H9 (cell line): ENCODE measurements at regions not wholly inside any gene's neighbourhood (a gene's known extent, or its start where the extent isn't known, plus 50 kb on each side); places are given as distances from the start of the nearest gene placed in this dataset.

Experiments
- DNase-seq: peaks from one replicate; pipeline ENCODE4 v3.0.0-alpha.2; 2017
- H2AFZ ChIP-seq: one replicate; pipeline ENCODE4 v1.6.1; 2013; ENCODE audit warnings: mild to moderate bottlenecking, low read length, control low read depth, moderate library complexity
- H2AK5ac ChIP-seq: 2 replicates; pipeline ENCODE4 v1.6.1; 2013; ENCODE audit warnings: low read length, control low read depth, mixed read lengths; ENCODE audit not compliant: insufficient read length
- H2BK120ac ChIP-seq: one replicate; pipeline ENCODE4 v1.6.1; 2013; ENCODE audit warnings: low read depth, mild to moderate bottlenecking, low read length, control low read depth, inconsistent platforms; ENCODE audit not compliant: poor library complexity, severe bottlenecking
- H2BK12ac ChIP-seq: 2 replicates; pipeline ENCODE4 v1.6.1; 2013; ENCODE audit warnings: low read length, control low read depth, mixed read lengths, low read depth; ENCODE audit not compliant: insufficient read length
- H2BK15ac ChIP-seq: 2 replicates; pipeline ENCODE4 v1.6.1; 2013; ENCODE audit warnings: low read depth, low read length, control low read depth
- H2BK20ac ChIP-seq: one replicate; pipeline ENCODE4 v1.6.1; 2013; ENCODE audit warnings: low read depth, mild to moderate bottlenecking, low read length, control low read depth, inconsistent platforms; ENCODE audit not compliant: poor library complexity, severe bottlenecking
- H2BK5ac ChIP-seq: 2 replicates; pipeline ENCODE4 v1.6.1; 2013; ENCODE audit warnings: low read length, control low read depth, mixed read lengths; ENCODE audit not compliant: insufficient read length
- H3K14ac ChIP-seq: 2 replicates; pipeline ENCODE4 v1.6.1; 2013; ENCODE audit warnings: low read length, control low read depth; ENCODE audit not compliant: insufficient read depth
- H3K18ac ChIP-seq: 2 replicates; pipeline ENCODE4 v1.6.1; 2013; ENCODE audit warnings: low read depth, mild to moderate bottlenecking, mixed read lengths, low read length, control low read depth; ENCODE audit not compliant: insufficient read length
- H3K23ac ChIP-seq: 2 replicates; pipeline ENCODE4 v1.6.1; 2013; ENCODE audit warnings: low read length, control low read depth, mixed read lengths, low read depth; ENCODE audit not compliant: insufficient read length
- H3K23me2 ChIP-seq: 2 replicates; pipeline ENCODE4 v1.6.1; 2013; ENCODE audit warnings: low read depth, mild to moderate bottlenecking, mixed read lengths, low read length, control low read depth; ENCODE audit not compliant: insufficient read length, poor library complexity, severe bottlenecking
- H3K27ac ChIP-seq: 2 replicates; pipeline ENCODE4 v1.5.1; 2013; ENCODE audit warnings: low read length, control low read depth, mixed read lengths, low read depth; ENCODE audit not compliant: insufficient read length
- H3K27me3 ChIP-seq: 2 replicates; pipeline ENCODE4 v1.6.1; 2013; ENCODE audit warnings: low read length, control low read depth, inconsistent platforms; ENCODE audit not compliant: insufficient read depth
- H3K4ac ChIP-seq: 2 replicates; pipeline ENCODE4 v1.6.1; 2013; ENCODE audit warnings: low read depth, mild to moderate bottlenecking, control low read depth, inconsistent platforms, low read length, moderate library complexity
- H3K4me1 ChIP-seq: 2 replicates; pipeline ENCODE4 v1.6.1; 2013; ENCODE audit warnings: low read length, control low read depth, inconsistent platforms; ENCODE audit not compliant: insufficient read depth
- H3K4me2 ChIP-seq: 2 replicates; pipeline ENCODE4 v1.6.1; 2013; ENCODE audit warnings: low read length, control low read depth, mixed read lengths; ENCODE audit not compliant: insufficient read length, insufficient read depth
- H3K56ac ChIP-seq: 2 replicates; pipeline ENCODE4 v1.6.1; 2013; ENCODE audit warnings: low read depth, mild to moderate bottlenecking, mixed read lengths, low read length, control low read depth; ENCODE audit not compliant: insufficient read length
- H3K79me1 ChIP-seq: 2 replicates; pipeline ENCODE4 v1.6.1; 2013; ENCODE audit warnings: low read depth, mild to moderate bottlenecking, moderate library complexity, low read length, control low read depth, inconsistent platforms; ENCODE audit not compliant: insufficient read depth, poor library complexity, severe bottlenecking
- H3K79me2 ChIP-seq: 2 replicates; pipeline ENCODE4 v1.6.1; 2013; ENCODE audit warnings: low read length, control low read depth, inconsistent platforms; ENCODE audit not compliant: insufficient read depth
- H3K9ac ChIP-seq: 2 replicates; pipeline ENCODE4 v1.6.1; 2013; ENCODE audit warnings: low read length, control low read depth, mixed read lengths; ENCODE audit not compliant: insufficient read length; ENCODE audit errors: extremely low read depth
- H3K9me3 ChIP-seq: one replicate; pipeline ENCODE4 v1.6.1; 2013; ENCODE audit warnings: low read depth, low read length, inconsistent platforms; ENCODE audit not compliant: control insufficient read depth
- H3T11ph ChIP-seq: one replicate; pipeline ENCODE4 v1.6.1; 2013; ENCODE audit warnings: mild to moderate bottlenecking, low read length, control low read depth, inconsistent platforms
- H4K20me1 ChIP-seq: one replicate; pipeline ENCODE4 v1.6.1; 2013; ENCODE audit not compliant: control insufficient read depth, insufficient read length, insufficient read depth
- H4K5ac ChIP-seq: 2 replicates; pipeline ENCODE4 v1.6.1; 2013; ENCODE audit warnings: low read depth, mild to moderate bottlenecking, mixed read lengths, low read length, control low read depth; ENCODE audit not compliant: insufficient read length
- H4K8ac ChIP-seq: replicated peaks from 2 replicates; pipeline ENCODE4 v1.6.1; 2013; ENCODE audit warnings: low read length, control low read depth, mixed read lengths, low read depth; ENCODE audit not compliant: insufficient read length
- H4K91ac ChIP-seq: 2 replicates; pipeline ENCODE4 v1.6.1; 2013; ENCODE audit warnings: low read depth, mild to moderate bottlenecking, moderate library complexity, mixed read lengths, low read length, control low read depth; ENCODE audit not compliant: insufficient read length
- H3K27ac Mint-ChIP-seq, 3 experiments: 2 replicates in 2 of 3; 3 replicates in 1 of 3; pipeline ENCODE4 v1.8.0; 2020 to 2021; ENCODE audit warnings: mixed read lengths in 3 of 3, mild to moderate bottlenecking in 1 of 3, moderate library complexity in 1 of 3
- H3K27me3 Mint-ChIP-seq: 2 replicates; pipeline ENCODE4 v1.8.0; 2021; ENCODE audit warnings: low read depth, mild to moderate bottlenecking, moderate library complexity, mixed read lengths
- H3K36me3 Mint-ChIP-seq, 3 experiments: 2 replicates in 2 of 3; 3 replicates in 1 of 3; pipeline ENCODE4 v1.8.0; 2020 to 2021; ENCODE audit warnings: low read depth in 3 of 3, mixed read lengths in 3 of 3; ENCODE audit not compliant: insufficient read depth in 1 of 3
- H3K4me1 Mint-ChIP-seq, 2 experiments: 2 replicates each; pipeline ENCODE4 v1.8.0; 2020; ENCODE audit warnings: mixed read lengths in 2 of 2
- H3K4me3 Mint-ChIP-seq, 2 experiments: 2 replicates in 1 of 2; 3 replicates in 1 of 2; pipeline ENCODE4 v1.8.0; 2020 to 2021; ENCODE audit warnings: mild to moderate bottlenecking in 2 of 2, mixed read lengths in 2 of 2, moderate library complexity in 1 of 2
- H3K9me3 Mint-ChIP-seq, 2 experiments: 2 replicates in 1 of 2; 3 replicates in 1 of 2; pipeline ENCODE4 v1.8.0; 2020; ENCODE audit warnings: mild to moderate bottlenecking in 2 of 2, mixed read lengths in 2 of 2, moderate library complexity in 1 of 2
- WGBS: extraction: QIAGEN DNeasy Blood & Tissue Kit; methylation state at CpG from one replicate; pipeline ENCODE4 v1.1.7; 2013; ENCODE audit warnings: missing lambda C conversion rate, low lambda C conversion rate, mixed read lengths; ENCODE audit not compliant: insufficient read length; ENCODE audit errors: extremely low coverage; 5-methylcytosine and 5-hydroxymethylcytosine counted together
- TF ChIP-seq, protein P1 (sequence below): fragments of 200-600 bp; sonication (generic); conservative IDR thresholded peaks from 3 replicates; pipeline ENCODE4 v1.8.0; 2021; ENCODE audit warnings: antibody characterized with exemption, mild to moderate bottlenecking

DNA sequence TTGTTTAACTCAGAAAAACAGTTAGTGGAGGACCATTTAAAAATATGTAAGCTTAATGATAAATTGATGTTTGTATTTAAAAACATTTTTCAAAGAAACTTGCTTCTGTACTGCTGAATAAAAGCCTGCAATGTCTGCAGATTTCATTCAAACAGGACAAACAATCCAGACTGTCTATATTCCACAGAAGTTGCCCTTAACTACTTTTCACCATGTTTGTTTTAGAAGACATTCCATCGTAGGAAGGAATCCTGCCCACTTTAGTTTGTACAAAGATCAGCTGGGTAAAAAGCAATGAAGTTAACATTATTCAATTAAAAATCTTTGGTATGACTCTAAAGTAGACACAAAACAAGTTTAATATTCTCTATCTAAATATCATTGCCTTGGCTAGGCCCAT, 195.7 kb upstream of the CCNH start:
- TF ChIP-seq, protein P1, sequence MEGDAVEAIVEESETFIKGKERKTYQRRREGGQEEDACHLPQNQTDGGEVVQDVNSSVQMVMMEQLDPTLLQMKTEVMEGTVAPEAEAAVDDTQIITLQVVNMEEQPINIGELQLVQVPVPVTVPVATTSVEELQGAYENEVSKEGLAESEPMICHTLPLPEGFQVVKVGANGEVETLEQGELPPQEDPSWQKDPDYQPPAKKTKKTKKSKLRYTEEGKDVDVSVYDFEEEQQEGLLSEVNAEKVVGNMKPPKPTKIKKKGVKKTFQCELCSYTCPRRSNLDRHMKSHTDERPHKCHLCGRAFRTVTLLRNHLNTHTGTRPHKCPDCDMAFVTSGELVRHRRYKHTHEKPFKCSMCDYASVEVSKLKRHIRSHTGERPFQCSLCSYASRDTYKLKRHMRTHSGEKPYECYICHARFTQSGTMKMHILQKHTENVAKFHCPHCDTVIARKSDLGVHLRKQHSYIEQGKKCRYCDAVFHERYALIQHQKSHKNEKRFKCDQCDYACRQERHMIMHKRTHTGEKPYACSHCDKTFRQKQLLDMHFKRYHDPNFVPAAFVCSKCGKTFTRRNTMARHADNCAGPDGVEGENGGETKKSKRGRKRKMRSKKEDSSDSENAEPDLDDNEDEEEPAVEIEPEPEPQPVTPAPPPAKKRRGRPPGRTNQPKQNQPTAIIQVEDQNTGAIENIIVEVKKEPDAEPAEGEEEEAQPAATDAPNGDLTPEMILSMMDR, result no peak
- no peak overlapping the region for H3K4me3 Mint-ChIP-seq
- WGBS, result no CpG with 5 or more reads among the region's 1 CpG
- Histone ChIP-seq H3K4ac (no peak overlapping the region), H2AFZ (no peak overlapping the region), H3K9me3 (no peaks in the 10 kb centered on the region), H3K79me2 (no peaks in the 10 kb centered on the region), H2AK5ac (no peak overlapping the region), H3K4me2 (no peak overlapping the region), H3K79me1 (no peaks in the 10 kb centered on the region), H3K9ac (no peak overlapping the region), H3K14ac (no peak overlapping the region), H3T11ph (no peak overlapping the region), H2BK12ac (no peak overlapping the region), H4K5ac (no peak overlapping the region), H3K56ac (no peak overlapping the region), H3K18ac (no peak overlapping the region), H3K27me3 (no peaks in the 10 kb centered on the region), H3K23ac (no peak overlapping the region), H4K91ac (no peak overlapping the region), H3K23me2 (no peaks in the 10 kb centered on the region), H2BK15ac (no peak overlapping the region), H2BK5ac (no peak overlapping the region), H3K4me1 (peaks cover 3% of the 10 kb centered on the region; the same call in 1 of the 2 replicates), H3K27ac (no peak overlapping the region), H4K20me1 (no peaks in the 10 kb centered on the region), H2BK120ac (no peak overlapping the region), H2BK20ac (no peak overlapping the region), H4K8ac (no peak overlapping the region)
- H3K27ac Mint-ChIP-seq, result no peak overlapping the region
- H3K27me3 Mint-ChIP-seq, result 0 out of 2 replicates have a peak, but pooled peaks cover 1% of the 10 kb centered on the region
- peaks cover 0 to 3% of the 10 kb centered on the region in 2 experiments; a peak in 2 of 4 replicates for H3K4me1 Mint-ChIP-seq
- H3K36me3 Mint-ChIP-seq, result no peaks in the 10 kb centered on the region
- DNase-seq, result no peak
- no peaks in the 10 kb centered on the region for H3K9me3 Mint-ChIP-seq
